T-helper 1 cell treated with Interleukin-12 subunit alpha and Interleukin-12 subunit beta and Interleukin-4 antibody, amounts not matched to agents 30 μg/mL and 1 μg/mL, for 36 hours (primary cell): ENCODE measurements at regions not wholly inside any gene's neighbourhood (a gene's known extent, or its start where the extent isn't known, plus 50 kb on each side); places are given as distances from the start of the nearest gene placed in this dataset.

Experiments
- H3K27ac Mint-ChIP-seq: one replicate; pipeline ENCODE4 v1.8.0; 2021; ENCODE audit warnings: mild to moderate bottlenecking, mixed read lengths
- H3K27me3 Mint-ChIP-seq: one replicate; pipeline ENCODE4 v1.8.0; 2021; ENCODE audit warnings: low read depth, mixed read lengths
- H3K36me3 Mint-ChIP-seq: one replicate; pipeline ENCODE4 v1.8.0; 2021; ENCODE audit warnings: low read depth, mixed read lengths
- H3K4me1 Mint-ChIP-seq: one replicate; pipeline ENCODE4 v1.8.0; 2021; ENCODE audit warnings: low read depth, mixed read lengths
- H3K4me3 Mint-ChIP-seq: one replicate; pipeline ENCODE4 v1.8.0; 2021; ENCODE audit warnings: mild to moderate bottlenecking, moderate library complexity, mixed read lengths
- H3K9me3 Mint-ChIP-seq: one replicate; pipeline ENCODE4 v1.8.0; 2021; ENCODE audit warnings: mixed read lengths

GRCh38 chr5:174852143-174852542 is 127.8 kb downstream of the MSX2 start:
- H3K4me1 Mint-ChIP-seq, result no peaks in the 10 kb centered on the region
- no peaks in the 10 kb centered on the region for H3K36me3 Mint-ChIP-seq
- no peak overlapping the region for H3K27ac Mint-ChIP-seq
- no peaks in the 10 kb centered on the region for H3K9me3 Mint-ChIP-seq
- no peaks in the 10 kb centered on the region for H3K27me3 Mint-ChIP-seq
- no peak overlapping the region for H3K4me3 Mint-ChIP-seq

GRCh38 chr5:174850565-174851169 is 126.3 kb downstream of the MSX2 start:
- Mint-ChIP-seq H3K27me3 (no peaks in the 10 kb centered on the region), H3K4me3 (no peak overlapping the region)

GRCh38 chr5:174849426-174849825 is 125.0 kb downstream of the MSX2 start:
- Mint-ChIP-seq H3K27me3 (no peaks in the 10 kb centered on the region), H3K27ac (no peak overlapping the region), H3K4me3 (no peak overlapping the region), H3K4me1 (no peaks in the 10 kb centered on the region), H3K9me3 (no peaks in the 10 kb centered on the region), H3K36me3 (no peaks in the 10 kb centered on the region)

More at GRCh38 chr5:174850565-174851169, 126.3 kb downstream of the MSX2 start:
- H3K9me3 Mint-ChIP-seq, result no peaks in the 10 kb centered on the region
- H3K36me3 Mint-ChIP-seq, result no peaks in the 10 kb centered on the region
- H3K4me1 Mint-ChIP-seq, result no peaks in the 10 kb centered on the region
- no peak overlapping the region for H3K27ac Mint-ChIP-seq

GRCh38 chr5:174844971-174845370 is 120.6 kb downstream of the MSX2 start:
- no peaks in the 10 kb centered on the region for H3K4me1 Mint-ChIP-seq
- H3K27me3 Mint-ChIP-seq, result no peaks in the 10 kb centered on the region
- no peak overlapping the region for H3K4me3 Mint-ChIP-seq
- H3K27ac Mint-ChIP-seq, result no peak overlapping the region
- H3K9me3 Mint-ChIP-seq, result no peaks in the 10 kb centered on the region
- H3K36me3 Mint-ChIP-seq, result no peaks in the 10 kb centered on the region

GRCh38 chr5:174843263-174844250 is 119.2 kb downstream of the MSX2 start:
- H3K27ac Mint-ChIP-seq, result no peak overlapping the region
- no peaks in the 10 kb centered on the region for H3K36me3 Mint-ChIP-seq
- H3K27me3 Mint-ChIP-seq, result no peaks in the 10 kb centered on the region
- no peaks in the 10 kb centered on the region for H3K4me1 Mint-ChIP-seq
- H3K9me3 Mint-ChIP-seq, result no peaks in the 10 kb centered on the region
- H3K4me3 Mint-ChIP-seq, result no peak overlapping the region

- Mint-ChIP-seq H3K36me3 (no peaks in the 10 kb centered on the region), H3K4me1 (no peaks in the 10 kb centered on the region), H3K4me3 (no peak overlapping the region), H3K27me3 (no peaks in the 10 kb centered on the region), H3K27ac (no peak overlapping the region), H3K9me3 (no peaks in the 10 kb centered on the region)
These were observed 116.1 kb downstream of the MSX2 start for GRCh38 chr5:174840435-174840834.

GRCh38 chr5:174839196-174839595 is 114.8 kb downstream of the MSX2 start:
- no peak overlapping the region for H3K4me3 Mint-ChIP-seq

GRCh38 chr5:174837919-174838902 is 113.8 kb downstream of the MSX2 start:
- no peaks in the 10 kb centered on the region for H3K9me3 Mint-ChIP-seq

More at GRCh38 chr5:174839196-174839595, 114.8 kb downstream of the MSX2 start:
- Mint-ChIP-seq H3K27me3 (no peaks in the 10 kb centered on the region), H3K36me3 (no peaks in the 10 kb centered on the region), H3K4me1 (no peaks in the 10 kb centered on the region), H3K27ac (no peak overlapping the region), H3K9me3 (no peaks in the 10 kb centered on the region)

GRCh38 chr5:174834081-174834480 is 109.7 kb downstream of the MSX2 start:
- Mint-ChIP-seq H3K27ac (no peak overlapping the region), H3K27me3 (no peaks in the 10 kb centered on the region), H3K4me3 (no peak overlapping the region), H3K36me3 (no peaks in the 10 kb centered on the region), H3K9me3 (no peaks in the 10 kb centered on the region), H3K4me1 (no peaks in the 10 kb centered on the region)

More at GRCh38 chr5:174837919-174838902, 113.8 kb downstream of the MSX2 start:
- Mint-ChIP-seq H3K27me3 (no peaks in the 10 kb centered on the region), H3K4me1 (no peaks in the 10 kb centered on the region), H3K36me3 (no peaks in the 10 kb centered on the region), H3K27ac (no peak overlapping the region), H3K4me3 (no peak overlapping the region)

GRCh38 chr5:174832811-174833210 is 108.4 kb downstream of the MSX2 start:
- H3K27ac Mint-ChIP-seq, result no peak overlapping the region
- H3K27me3 Mint-ChIP-seq, result no peaks in the 10 kb centered on the region
- H3K4me3 Mint-ChIP-seq, result no peak overlapping the region
- H3K9me3 Mint-ChIP-seq, result no peaks in the 10 kb centered on the region
- no peaks in the 10 kb centered on the region for H3K4me1 Mint-ChIP-seq
- no peaks in the 10 kb centered on the region for H3K36me3 Mint-ChIP-seq

- Mint-ChIP-seq H3K9me3 (no peaks in the 10 kb centered on the region), H3K27me3 (no peaks in the 10 kb centered on the region), H3K4me3 (no peak overlapping the region), H3K27ac (no peak overlapping the region), H3K36me3 (no peaks in the 10 kb centered on the region), H3K4me1 (no peaks in the 10 kb centered on the region)
These were observed 107.6 kb downstream of the MSX2 start for GRCh38 chr5:174832025-174832424.

GRCh38 chr5:174831031-174831660 is 106.8 kb downstream of the MSX2 start:
- no peak overlapping the region for H3K27ac Mint-ChIP-seq
- H3K4me1 Mint-ChIP-seq, result no peaks in the 10 kb centered on the region
- no peaks in the 10 kb centered on the region for H3K9me3 Mint-ChIP-seq
- no peaks in the 10 kb centered on the region for H3K27me3 Mint-ChIP-seq
- H3K4me3 Mint-ChIP-seq, result no peak overlapping the region
- no peaks in the 10 kb centered on the region for H3K36me3 Mint-ChIP-seq

- Mint-ChIP-seq H3K4me1 (no peaks in the 10 kb centered on the region), H3K9me3 (no peaks in the 10 kb centered on the region), H3K36me3 (no peaks in the 10 kb centered on the region), H3K27ac (no peak overlapping the region), H3K27me3 (no peaks in the 10 kb centered on the region), H3K4me3 (no peak overlapping the region)
These were observed 105.1 kb downstream of the MSX2 start for GRCh38 chr5:174829511-174829864.
